OCI-LY7 (cell line): ENCODE measurements at regions not wholly inside any gene's neighbourhood (a gene's known extent, or its start where the extent isn't known, plus 50 kb on each side); places are given as distances from the start of the nearest gene placed in this dataset.

Experiments
- CTCF ChIP-seq: fragments of 200-600 bp; sonication (generic); conservative IDR thresholded peaks from 2 replicates; pipeline ENCODE4 v1.5.1; 2014; ENCODE audit warnings: mild to moderate bottlenecking, antibody characterized with exemption, low read length, moderate library complexity, mixed read lengths
- EZH2phosphoT487 ChIP-seq: fragments of 200-600 bp; sonication (generic); IDR thresholded peaks from 2 replicates; pipeline ENCODE4 v1.6.1; 2018; ENCODE audit warnings: low read depth, borderline replicate concordance, mild to moderate bottlenecking, mixed run types, antibody characterized with exemption, low read length, moderate library complexity, mixed read lengths

- TF ChIP-seq CTCF (no peak), EZH2phosphoT487 (no peak)
Observed at GRCh38 chr2:82279367-82279766, 1974.8 kb upstream of the LRRTM1 start.
